ENCODE measurements at regions not wholly inside any gene's neighbourhood (a gene's known extent, or its start where the extent isn't known, plus 50 kb on each side); places are given as distances from the start of the nearest gene placed in this dataset.

DNA sequence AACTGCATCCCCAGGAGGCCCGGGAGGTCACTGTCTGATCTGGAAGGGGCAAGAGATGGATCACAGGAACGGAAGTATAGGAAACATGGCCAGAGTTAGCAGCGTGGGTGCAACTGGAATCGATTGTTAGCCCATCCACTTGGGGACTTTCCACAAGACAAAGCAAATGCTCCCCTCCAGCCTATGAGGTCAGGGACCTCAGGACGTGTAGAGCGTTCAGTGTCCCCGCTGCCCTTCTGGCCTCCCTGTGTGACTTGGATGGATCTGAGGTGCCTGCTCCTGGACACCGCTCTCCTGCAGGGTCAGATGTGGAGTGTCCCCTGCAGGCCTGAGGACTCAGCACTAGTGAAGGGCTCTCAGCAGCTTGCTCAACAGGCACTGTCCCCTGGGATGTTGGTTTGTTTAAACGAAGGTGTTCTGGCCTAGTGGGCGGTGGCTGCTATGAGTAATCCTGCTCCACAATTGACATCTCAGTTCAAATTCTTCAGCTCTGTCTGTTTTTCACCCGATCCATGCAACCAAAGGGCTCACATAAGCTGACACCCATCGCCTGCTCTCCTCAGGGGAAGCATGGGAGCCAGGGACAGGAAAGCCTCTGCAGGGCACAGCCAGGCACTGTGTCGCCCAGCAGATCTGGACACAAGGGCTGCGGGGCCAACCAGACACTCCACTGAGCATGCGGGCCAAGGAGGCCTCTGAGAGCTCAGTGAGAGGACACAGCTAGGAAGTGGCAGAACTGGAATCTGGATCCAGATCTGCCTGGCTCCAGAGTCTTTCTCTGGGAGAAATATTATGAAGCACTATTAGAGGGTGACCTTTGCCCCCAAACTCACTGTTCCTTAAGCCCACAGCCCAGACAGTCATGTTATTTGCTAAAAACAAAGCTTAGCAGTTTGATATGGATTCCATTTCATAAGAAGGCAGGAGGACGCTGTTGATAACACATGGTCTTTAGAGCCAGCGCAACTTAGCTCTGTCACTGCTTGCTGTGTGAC is 78.5 kb downstream of the RHOB start:
- Mint-ChIP-seq H3K36me3 (ENCODE audit: low read depth) (no peaks in the 10 kb centered on the region), H3K4me3 (ENCODE audit: low read depth) (no peak overlapping the region), H3K27me3 (ENCODE audit: low read depth) (peaks cover 4% of the 10 kb centered on the region), H3K9me3 (no peaks in the 10 kb centered on the region), H3K27ac (no peak overlapping the region), H3K4me1 (ENCODE audit: low read depth) (no peaks in the 10 kb centered on the region)
- DNase-seq (ENCODE audit: low spot score): no peak
- intact Hi-C loops (cut with micrococcal nuclease): no loop called here

GRCh38 chr2:20526160-20526559 is 79.3 kb downstream of the RHOB start:
- no peak for DNase-seq (ENCODE audit: low spot score)
- Mint-ChIP-seq H3K4me3 (ENCODE audit: low read depth) (no peak overlapping the region), H3K9me3 (no peaks in the 10 kb centered on the region), H3K27me3 (ENCODE audit: low read depth) (peaks cover 4% of the 10 kb centered on the region), H3K27ac (no peak overlapping the region), H3K4me1 (ENCODE audit: low read depth) (no peaks in the 10 kb centered on the region), H3K36me3 (ENCODE audit: low read depth) (no peaks in the 10 kb centered on the region)
- intact Hi-C loops (cut with micrococcal nuclease): no loop called here

DNA sequence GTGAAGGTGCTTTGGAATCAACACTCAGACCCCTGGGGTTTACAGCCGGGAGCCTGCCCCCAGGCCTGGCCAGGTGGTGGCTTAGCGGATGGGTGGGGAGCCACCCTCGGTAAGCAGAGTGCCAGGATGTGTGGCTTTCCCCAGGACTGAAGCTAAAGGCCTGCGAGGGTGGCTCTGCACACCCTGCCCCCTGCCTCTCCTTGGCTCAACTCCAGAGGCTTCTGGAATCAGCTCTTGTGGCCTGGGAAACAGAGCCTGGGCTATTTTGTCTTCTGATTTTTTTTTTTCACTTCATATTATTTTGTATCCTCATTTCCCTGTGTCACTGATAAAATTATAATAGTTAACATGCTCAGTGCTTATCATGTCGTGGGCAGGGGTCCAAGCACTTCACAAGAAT is 79.8 kb downstream of the RHOB start:
- Mint-ChIP-seq H3K36me3 (ENCODE audit: low read depth) (no peaks in the 10 kb centered on the region), H3K4me1 (ENCODE audit: low read depth) (no peaks in the 10 kb centered on the region), H3K27me3 (ENCODE audit: low read depth) (peaks cover 4% of the 10 kb centered on the region), H3K4me3 (ENCODE audit: low read depth) (no peak overlapping the region), H3K27ac (no peak overlapping the region), H3K9me3 (no peaks in the 10 kb centered on the region)
- intact Hi-C loops (cut with micrococcal nuclease): no loop called here
- no peak for DNase-seq (ENCODE audit: low spot score)

- no peaks in the 10 kb centered on the region for H3K36me3 Mint-ChIP-seq (ENCODE audit: low read depth)
- no peak for DNase-seq (ENCODE audit: low spot score)
- intact Hi-C loops (cut with micrococcal nuclease): no loop called here
- no peaks in the 10 kb centered on the region for H3K4me1 Mint-ChIP-seq (ENCODE audit: low read depth)
- no peaks in the 10 kb centered on the region for H3K9me3 Mint-ChIP-seq
- H3K27me3 Mint-ChIP-seq (ENCODE audit: low read depth): peaks cover 4% of the 10 kb centered on the region
- no peak overlapping the region for H3K27ac Mint-ChIP-seq
- H3K4me3 Mint-ChIP-seq (ENCODE audit: low read depth): no peak overlapping the region
These were observed 81.8 kb downstream of the RHOB start for GRCh38 chr2:20528713-20529112.

GRCh38 chr2:20530520-20530919 is 83.6 kb downstream of the RHOB start:
- H3K27ac Mint-ChIP-seq: no peak overlapping the region
- no peak for DNase-seq (ENCODE audit: low spot score)
- no peaks in the 10 kb centered on the region for H3K9me3 Mint-ChIP-seq

DNA sequence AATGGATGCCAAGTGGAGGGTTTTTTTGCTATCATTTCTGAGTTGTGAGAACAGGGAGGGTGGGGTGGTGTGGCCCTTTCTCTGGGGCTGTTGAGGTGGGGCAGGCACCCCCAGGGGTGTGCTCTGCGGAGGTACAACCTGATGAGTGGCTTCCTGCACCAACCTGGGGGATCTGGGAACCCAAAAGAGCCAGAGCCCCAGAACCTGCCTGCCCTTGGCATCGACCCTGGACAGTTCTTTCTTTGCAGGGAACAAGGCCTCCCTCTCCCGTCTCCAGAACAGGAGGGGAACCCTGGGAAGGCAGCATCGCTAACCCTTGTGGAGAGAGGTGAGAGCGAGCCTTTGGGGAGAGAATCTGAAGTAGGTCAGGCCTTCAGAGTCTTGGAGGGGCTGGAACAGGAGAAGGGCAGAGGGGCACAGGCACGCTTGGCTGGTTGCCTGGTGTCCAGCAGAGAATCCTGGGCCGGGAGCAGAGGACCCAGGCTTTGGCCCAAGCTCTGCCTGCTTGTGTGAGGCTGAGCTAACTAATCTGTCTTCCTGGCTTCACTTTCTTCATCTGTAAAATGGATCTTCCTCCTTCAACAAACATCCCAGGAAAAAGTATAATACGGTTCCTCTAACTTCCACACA is 84.9 kb downstream of the RHOB start:
- intact Hi-C loops (cut with micrococcal nuclease): no loop called here
- no peaks in the 10 kb centered on the region for H3K4me1 Mint-ChIP-seq (ENCODE audit: low read depth)
- H3K4me3 Mint-ChIP-seq (ENCODE audit: low read depth): no peak overlapping the region
- H3K9me3 Mint-ChIP-seq: no peaks in the 10 kb centered on the region
- H3K27me3 Mint-ChIP-seq (ENCODE audit: low read depth): peaks cover 4% of the 10 kb centered on the region
- no peaks in the 10 kb centered on the region for H3K36me3 Mint-ChIP-seq (ENCODE audit: low read depth)
- DNase-seq (ENCODE audit: low spot score): no peak
- H3K27ac Mint-ChIP-seq: no peak overlapping the region

More at GRCh38 chr2:20530520-20530919, 83.6 kb downstream of the RHOB start:
- H3K4me3 Mint-ChIP-seq (ENCODE audit: low read depth): no peak overlapping the region
- H3K27me3 Mint-ChIP-seq (ENCODE audit: low read depth): peaks cover 4% of the 10 kb centered on the region
- intact Hi-C loops (cut with micrococcal nuclease): no loop called here
- no peaks in the 10 kb centered on the region for H3K4me1 Mint-ChIP-seq (ENCODE audit: low read depth)
- no peaks in the 10 kb centered on the region for H3K36me3 Mint-ChIP-seq (ENCODE audit: low read depth)

GRCh38 chr2:20532634-20533437 is 86.0 kb downstream of the RHOB start:
- no peak for DNase-seq (ENCODE audit: low spot score)
- Mint-ChIP-seq H3K27me3 (ENCODE audit: low read depth) (peaks cover 4% of the 10 kb centered on the region), H3K9me3 (no peaks in the 10 kb centered on the region), H3K36me3 (ENCODE audit: low read depth) (no peaks in the 10 kb centered on the region), H3K27ac (no peak overlapping the region), H3K4me1 (ENCODE audit: low read depth) (no peaks in the 10 kb centered on the region), H3K4me3 (ENCODE audit: low read depth) (no peak overlapping the region)
- intact Hi-C loops (cut with micrococcal nuclease): no loop called here

DNA sequence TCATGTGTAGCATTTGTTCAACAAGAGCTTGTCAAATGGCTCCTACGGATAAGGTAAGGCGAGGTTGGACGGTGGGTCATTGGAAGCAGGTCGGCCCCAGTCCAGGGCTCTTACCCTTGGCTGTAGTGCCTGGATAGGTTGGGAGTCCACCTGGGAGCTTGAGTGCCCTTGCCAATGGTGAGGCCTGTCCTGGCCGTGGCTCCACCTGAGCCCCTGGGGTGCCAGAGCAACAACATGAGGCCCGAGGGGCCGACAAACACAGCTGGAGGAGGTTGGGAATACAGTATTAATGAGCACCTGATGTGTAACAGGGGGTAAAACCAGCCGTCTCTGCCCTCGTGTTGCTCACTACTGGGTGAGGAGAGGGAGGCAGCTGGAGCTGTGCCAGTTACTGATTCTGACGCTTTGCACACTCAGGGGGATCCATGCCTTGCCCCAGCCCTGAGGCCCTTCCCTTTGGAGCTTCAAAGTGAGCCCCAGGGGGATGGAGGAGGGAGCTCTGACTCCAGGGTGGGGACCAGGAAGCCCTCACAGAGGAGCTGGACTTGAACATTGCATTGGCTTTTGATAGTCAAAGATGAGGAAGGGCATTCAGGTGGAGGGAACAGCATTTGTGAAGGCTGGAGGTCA is 87.2 kb downstream of the RHOB start:
- no peak overlapping the region for H3K27ac Mint-ChIP-seq
- peaks cover 2% of the 10 kb centered on the region for H3K4me1 Mint-ChIP-seq (ENCODE audit: low read depth)
- H3K4me3 Mint-ChIP-seq (ENCODE audit: low read depth): no peak overlapping the region
- H3K9me3 Mint-ChIP-seq: no peaks in the 10 kb centered on the region
- peaks cover 4% of the 10 kb centered on the region for H3K27me3 Mint-ChIP-seq (ENCODE audit: low read depth)
- no peak for DNase-seq (ENCODE audit: low spot score)
- intact Hi-C loops (cut with micrococcal nuclease): no loop called here
- H3K36me3 Mint-ChIP-seq (ENCODE audit: low read depth): no peaks in the 10 kb centered on the region

- H3K4me3 Mint-ChIP-seq (ENCODE audit: low read depth): no peak overlapping the region
- H3K27ac Mint-ChIP-seq: no peak overlapping the region
- intact Hi-C loops (cut with micrococcal nuclease): loop anchor here (5.0 kb wide), 1 partner anchor 42 kb away; no protein-coding TSS in a partner anchor
- DNase-seq (ENCODE audit: low spot score): no peak
- H3K4me1 Mint-ChIP-seq (ENCODE audit: low read depth): peaks cover 4% of the 10 kb centered on the region
- H3K9me3 Mint-ChIP-seq: no peaks in the 10 kb centered on the region
- H3K27me3 Mint-ChIP-seq (ENCODE audit: low read depth): no peaks in the 10 kb centered on the region
- no peaks in the 10 kb centered on the region for H3K36me3 Mint-ChIP-seq (ENCODE audit: low read depth)
These were observed 88.3 kb downstream of the RHOB start for GRCh38 chr2:20534913-20535801.

DNA sequence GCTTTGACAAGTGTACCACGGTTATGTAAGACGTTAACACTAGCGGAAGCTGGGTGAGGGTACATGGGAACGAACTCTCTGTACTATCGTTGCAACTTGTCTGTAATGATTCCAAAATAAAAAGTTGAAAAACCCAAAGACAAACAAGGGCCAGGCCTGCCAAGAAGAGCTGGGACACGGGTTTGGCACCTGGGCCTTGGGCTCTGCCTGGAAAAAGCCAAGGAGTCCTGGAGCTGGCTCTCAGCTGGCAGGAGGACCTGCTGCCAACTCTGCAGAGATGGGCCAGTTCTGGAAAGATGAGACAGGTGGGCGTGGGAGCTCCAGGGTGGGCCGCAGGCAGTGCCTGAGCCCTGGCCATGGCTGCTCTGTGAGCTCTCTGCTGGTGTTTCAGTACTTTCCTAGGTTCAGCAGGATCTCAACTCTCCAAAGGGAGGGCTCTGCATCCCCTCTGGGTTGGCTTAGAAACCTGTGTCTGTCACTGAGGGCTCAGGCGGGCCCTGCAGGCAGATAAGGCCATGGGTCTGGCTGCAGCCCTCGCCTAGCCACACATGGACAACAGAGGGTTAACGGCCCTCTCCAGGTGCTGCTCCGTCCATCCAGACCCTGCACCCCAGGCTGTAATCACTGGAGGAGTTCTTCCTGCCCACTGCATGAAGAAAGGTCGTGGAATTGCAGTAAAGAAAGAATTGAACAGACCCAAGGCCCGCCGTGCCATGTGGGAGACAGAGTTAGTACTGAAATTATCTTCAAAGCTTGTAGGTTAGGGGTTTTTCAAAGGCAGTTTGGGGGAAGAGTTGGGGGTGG is 89.9 kb downstream of the RHOB start:
- intact Hi-C loops (cut with micrococcal nuclease): loop anchor here (5.0 kb wide), 1 partner anchor 40 kb away; no protein-coding TSS in a partner anchor
- H3K27me3 Mint-ChIP-seq (ENCODE audit: low read depth): no peaks in the 10 kb centered on the region
- H3K27ac Mint-ChIP-seq: no peak overlapping the region
- no peak overlapping the region for H3K4me3 Mint-ChIP-seq (ENCODE audit: low read depth)
- H3K4me1 Mint-ChIP-seq (ENCODE audit: low read depth): peaks cover 4% of the 10 kb centered on the region
- no peak for DNase-seq (ENCODE audit: low spot score)
- no peaks in the 10 kb centered on the region for H3K36me3 Mint-ChIP-seq (ENCODE audit: low read depth)
- no peaks in the 10 kb centered on the region for H3K9me3 Mint-ChIP-seq

Measured in activated T-helper 2 cell treated with anti-CD3 and anti-CD28 coated beads, Interferon-gamma antibody, Interleukin-2, Interleukin-4, amounts not matched to agents 10 μg/mL and 5 μg/mL and 100 μg/mL, durations not matched to agents 14 hours and 24 hours and 36 hours (primary cell).